DMS79 (cell line): ENCODE measurements at regions not wholly inside any gene's neighbourhood (a gene's known extent, or its start where the extent isn't known, plus 50 kb on each side); places are given as distances from the start of the nearest gene placed in this dataset.
"Not testable (repeated sequence)": the region's sequence is repeated elsewhere in the genome, so short reads cannot be mapped to it uniquely, and the experiment has no call there.

Experiments used
- DNase-seq: peaks from one replicate; lab custom pipeline; 2025; lab: John Stamatoyannopoulos, UW

DNA sequence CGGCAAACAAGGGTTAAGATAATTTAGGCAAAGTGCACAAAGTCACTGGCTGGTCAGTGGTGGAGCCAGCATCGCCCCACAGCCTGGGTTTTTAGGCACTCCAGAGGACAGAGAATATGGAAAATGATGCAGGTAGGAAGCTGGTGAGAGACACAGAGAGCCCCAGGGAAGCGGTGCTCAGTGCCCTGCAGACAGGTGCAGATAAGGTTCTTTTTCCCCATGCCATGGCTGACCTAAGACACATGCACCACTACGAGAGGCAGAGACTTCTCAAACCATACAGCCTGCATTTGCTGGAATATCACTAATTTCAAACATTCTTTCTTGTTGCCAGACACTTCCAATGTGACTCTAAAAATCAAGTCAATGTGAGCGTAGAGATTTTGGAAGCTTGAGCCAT lies 205.7 kb upstream of the APCDD1 start:
- DNase-seq = no peak

DNA sequence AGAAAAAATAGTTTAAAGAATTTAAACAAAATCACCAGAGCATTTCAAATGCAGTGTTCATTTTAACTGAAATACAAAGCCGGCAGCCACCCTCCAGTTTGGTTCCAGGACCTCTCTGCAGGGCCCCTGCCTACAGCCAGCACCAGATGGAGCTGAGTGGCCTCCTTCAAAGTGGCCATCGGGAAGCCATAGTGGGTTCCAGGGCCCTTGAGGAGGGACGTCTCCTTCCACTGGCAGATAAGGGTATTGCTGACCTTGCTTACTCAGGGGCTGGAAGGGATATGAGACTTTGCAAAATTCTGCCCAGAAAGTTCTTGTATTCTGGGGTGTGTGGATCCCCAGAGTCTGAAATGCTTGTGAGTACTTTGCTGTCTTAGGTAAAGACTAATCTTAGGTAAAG lies 205.2 kb upstream of the APCDD1 start:
- DNase-seq = no peak

GRCh38 chr18:10249801-10250200 lies 204.6 kb upstream of the APCDD1 start:
- no peak for DNase-seq

GRCh38 chr18:10252494-10252893 lies 201.9 kb upstream of the APCDD1 start:
- DNase-seq = no peak

- no peak for DNase-seq
Measured at GRCh38 chr18:10252952-10253705, 201.3 kb upstream of the APCDD1 start.

DNA sequence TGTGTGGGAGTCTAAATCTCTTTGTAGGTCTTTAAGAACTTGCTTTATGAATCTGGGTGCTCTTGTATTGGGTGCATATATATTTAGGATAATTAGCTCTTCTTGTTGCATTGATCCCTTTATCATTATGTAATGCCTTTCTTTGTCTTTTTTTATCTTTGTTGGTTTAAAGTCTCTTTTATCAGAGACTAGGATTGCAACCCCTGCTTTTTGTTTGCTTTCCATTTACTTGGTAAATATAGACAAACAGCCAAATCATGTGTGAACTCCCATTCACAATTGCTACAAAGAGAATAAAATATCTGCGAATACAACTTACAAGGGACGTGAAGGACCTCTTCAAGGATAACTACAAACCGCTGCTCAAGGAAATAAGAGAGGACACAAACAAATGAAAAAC lies 198.2 kb upstream of the APCDD1 start:
- not testable (repeated sequence) for DNase-seq

DNA sequence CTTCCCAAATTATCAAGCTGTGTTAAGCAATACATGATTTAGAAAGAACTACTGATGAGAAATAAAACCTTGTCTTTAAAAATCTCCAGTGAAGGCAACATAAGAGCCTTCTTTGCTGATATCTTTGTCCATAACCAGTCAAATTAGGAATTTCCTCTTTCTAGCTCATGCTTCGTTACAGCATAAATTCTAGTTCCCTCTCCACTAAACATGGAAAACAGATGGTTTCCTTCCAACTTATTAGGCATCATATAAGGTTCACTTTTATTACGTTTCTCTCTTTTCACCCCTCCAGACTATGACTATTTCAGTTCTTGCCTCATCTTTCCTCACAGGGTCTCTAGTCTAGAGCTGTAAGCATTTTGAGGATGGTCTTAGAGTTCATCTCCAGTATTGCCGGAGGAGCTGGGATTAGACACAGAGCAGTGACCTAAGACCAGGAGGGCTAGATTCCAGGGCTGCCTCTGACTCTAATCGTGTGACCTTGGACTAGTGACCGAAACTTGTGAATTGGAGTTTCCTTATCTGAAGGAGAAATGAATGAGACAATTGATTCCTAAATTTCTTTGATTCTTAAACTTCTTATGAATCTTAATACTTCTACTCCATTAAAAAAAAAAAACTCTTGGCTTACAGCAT lies 195.5 kb upstream of the APCDD1 start:
- no peak for DNase-seq

DNA sequence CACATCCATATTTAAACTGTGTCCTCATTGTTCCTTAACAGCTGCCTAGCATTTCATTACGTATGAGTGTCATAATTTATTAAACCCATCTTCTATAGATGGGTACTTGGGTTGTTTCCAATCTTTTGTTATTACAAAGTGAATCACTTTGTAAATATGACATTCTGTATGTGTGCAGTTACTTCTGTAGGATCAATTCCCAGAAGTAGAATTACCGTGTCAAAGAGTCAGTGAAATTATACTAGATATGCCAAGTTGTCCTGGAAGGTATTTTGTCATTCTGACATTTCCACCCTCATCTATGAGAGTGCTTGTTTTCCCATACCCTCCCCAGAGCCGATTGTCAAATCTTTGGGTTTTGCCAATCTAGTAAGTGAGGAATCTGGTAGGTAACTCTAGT lies 194.5 kb upstream of the APCDD1 start:
- no peak for DNase-seq

DNA sequence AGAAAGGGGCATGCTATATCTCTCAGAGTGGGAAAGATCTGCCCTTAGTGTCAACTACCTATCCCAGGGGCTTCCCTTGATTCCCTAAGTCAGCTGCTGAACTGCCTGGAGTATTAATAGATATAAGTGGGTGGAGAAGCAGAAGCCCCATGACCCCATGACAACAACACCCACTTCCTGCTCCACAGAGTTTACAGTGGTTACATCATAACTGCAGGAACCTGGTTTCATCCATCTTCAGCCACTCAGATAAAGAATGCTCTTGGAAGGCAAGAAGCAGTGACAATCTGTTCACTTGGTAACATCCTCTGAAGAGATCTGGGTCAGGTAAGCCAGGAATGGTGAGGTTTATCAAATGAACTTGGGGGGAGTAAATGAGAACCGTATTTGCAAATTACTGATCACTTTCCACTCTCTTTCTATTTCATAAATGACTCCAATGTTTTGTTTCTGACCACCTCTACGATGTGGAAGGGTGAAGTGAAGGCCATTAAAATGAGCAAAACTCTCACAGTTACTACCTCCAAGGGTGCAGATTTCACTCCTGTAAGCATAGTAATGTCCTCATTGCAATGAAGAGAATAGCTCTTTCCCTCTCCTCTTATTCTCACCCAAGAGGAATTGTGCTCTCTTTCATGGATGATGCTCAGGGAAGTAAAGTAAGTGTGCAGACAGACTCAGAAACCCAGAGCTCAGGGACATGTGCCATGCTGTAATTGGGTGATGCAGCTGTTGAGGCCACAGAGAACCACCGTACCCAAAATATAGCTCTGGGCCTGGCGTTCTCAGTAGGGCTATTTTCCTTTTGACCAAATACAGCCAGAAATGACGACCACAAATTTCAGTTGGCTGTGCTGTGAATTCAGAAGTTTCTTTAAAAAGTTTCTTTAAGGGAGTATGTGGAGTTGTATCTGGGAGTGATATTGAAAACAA lies 192.8 kb upstream of the APCDD1 start:
- no peak for DNase-seq

DNA sequence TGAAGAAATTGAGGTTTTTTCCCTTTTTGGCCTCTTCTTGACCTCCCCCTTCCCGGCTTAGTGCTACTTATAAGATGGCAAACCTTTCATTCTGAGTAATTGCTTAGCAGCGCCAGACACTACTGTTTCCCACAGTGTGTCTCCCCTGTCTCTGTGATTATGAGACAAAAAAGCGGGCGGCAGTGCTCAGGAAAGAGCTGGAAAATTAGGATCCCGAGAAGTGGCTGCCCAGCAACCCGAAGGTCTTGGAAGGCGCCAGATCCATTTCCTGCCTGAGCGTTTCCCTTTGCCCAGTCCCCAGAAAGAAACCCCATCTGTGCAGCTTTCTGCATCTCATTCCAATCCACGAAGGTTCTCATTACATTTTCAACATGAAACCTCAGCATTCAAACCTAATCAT lies 191.9 kb upstream of the APCDD1 start:
- no peak for DNase-seq

DNA sequence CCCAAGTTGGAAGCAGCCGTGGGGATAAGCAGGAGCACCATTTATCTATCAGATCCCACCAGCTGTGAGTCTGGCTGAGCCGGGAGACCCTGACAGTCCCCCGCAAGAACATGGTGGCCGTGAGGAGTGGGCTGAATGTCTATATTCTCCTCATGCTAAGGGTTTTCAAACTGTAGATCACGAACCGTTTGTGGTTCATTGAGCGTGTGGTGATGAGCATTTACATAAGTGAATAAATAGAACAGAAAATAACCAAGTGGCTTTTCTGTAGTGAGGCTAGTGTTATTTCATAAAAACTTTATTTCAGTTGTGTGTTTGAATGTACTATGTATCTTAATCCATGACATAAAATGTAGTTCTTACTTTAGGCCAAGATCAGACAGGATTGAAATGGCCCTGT lies 190.2 kb upstream of the APCDD1 start:
- no peak for DNase-seq

- DNase-seq = no peak
Measured at GRCh38 chr18:10265560-10266333, 188.7 kb upstream of the APCDD1 start.

GRCh38 chr18:10266334-10266590 lies 188.2 kb upstream of the APCDD1 start:
- no peak for DNase-seq

- DNase-seq = no peak
Measured at GRCh38 chr18:10269261-10269660, 185.2 kb upstream of the APCDD1 start.

DNA sequence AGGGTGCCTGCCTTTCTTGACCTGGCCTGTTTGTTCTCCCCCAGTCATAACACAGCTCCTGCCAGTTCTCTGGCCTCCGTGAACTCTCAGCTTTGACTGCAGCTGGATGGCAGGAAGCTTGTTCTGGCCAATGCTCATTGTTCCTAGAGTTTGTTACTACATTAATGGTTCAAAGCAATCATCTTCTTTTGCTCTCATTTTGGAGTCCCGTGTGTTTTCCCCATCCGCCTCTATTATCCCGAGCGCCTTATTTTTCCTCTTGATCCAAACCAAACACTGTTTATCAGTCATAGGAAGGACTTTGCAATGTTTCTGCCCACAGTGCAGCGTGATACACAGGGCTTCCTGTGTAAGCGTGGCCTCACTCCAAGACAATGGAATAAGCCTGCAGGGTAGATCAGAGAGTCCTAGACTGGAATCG lies 184.3 kb upstream of the APCDD1 start:
- no peak for DNase-seq

- no peak for DNase-seq
Measured at GRCh38 chr18:10271481-10271880, 183.0 kb upstream of the APCDD1 start.

- no peak for DNase-seq
Measured at GRCh38 chr18:10274301-10274700, 180.1 kb upstream of the APCDD1 start.

DNA sequence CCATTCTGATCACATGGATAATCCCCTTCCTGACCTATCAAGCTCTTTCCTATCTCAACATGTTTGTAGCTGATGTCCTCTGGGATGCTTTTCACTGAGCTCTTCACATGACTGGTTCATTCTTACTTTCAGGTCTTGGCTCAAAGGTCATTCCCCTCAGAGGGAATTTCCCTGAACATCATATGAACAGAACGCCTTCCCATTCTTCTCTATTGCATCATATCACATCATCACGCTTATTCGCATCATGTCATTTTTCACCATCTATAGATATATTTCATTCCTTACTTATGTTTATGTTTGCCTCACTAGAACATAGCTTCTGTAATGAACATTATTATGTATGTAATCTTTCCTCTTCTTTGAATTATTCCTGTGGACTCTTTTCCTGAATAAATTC lies 178.9 kb upstream of the APCDD1 start:
- no peak for DNase-seq

DNA sequence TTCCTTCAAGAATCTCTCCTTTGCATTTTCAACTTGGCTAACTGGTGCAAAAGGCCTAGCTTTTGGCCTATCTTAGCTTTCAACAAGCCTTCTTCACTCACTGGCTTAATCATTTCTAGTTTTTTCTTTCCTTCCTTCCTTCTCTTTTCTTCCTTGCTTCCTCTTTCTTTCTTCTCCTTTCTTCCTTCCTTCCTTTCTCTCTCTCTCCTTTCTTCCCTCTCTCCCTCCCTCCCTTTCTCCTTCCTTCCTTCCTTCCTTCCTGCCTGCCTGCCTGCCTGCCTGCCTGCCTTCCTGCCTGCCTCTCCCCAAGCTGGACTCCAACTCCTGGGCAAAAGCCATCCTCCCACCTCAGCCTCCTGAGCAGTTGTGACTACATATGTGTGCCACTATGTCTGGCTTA lies 176.2 kb upstream of the APCDD1 start:
- DNase-seq = no peak

- no peak for DNase-seq
Measured at GRCh38 chr18:10279471-10279870, 175.0 kb upstream of the APCDD1 start.

DNA sequence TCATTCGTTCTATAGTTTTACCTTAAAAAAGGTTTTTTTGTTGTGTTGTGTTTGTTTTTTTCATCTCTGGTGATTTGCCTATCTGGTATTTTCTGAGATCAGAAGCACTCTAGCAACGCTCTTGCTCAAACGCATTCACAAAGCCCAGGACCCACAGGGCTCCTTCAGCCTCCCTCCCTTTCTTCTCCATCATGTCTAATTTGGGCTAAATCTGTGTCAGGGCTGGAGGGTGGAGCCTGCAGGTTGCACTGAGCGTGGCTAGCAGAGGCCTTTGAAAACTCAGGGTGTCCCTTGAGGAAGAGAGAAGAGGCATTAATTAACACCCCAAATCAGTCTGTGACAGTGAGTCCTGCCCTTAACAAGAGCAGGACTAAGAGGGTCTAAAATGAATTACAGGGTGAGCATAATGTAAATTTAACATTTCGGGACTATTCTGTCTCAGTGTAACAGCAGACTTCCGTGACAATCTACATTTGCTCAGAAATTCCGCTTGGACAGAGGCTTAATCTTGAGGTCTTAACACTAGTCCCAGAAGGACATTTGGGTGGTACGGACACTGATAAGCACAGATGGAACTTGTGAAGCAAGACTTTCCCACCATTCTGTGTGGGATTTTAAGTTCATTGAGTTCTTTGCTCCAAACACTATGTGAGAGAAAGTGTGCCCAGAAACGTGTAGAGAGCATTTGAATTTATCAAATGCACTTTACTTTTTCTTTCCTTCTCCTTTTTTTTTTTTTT lies 174.4 kb upstream of the APCDD1 start:
- no peak for DNase-seq
